ENCODE measurements at regions not wholly inside any gene's neighbourhood (a gene's known extent, or its start where the extent isn't known, plus 50 kb on each side); places are given as distances from the start of the nearest gene placed in this dataset.

DNA sequence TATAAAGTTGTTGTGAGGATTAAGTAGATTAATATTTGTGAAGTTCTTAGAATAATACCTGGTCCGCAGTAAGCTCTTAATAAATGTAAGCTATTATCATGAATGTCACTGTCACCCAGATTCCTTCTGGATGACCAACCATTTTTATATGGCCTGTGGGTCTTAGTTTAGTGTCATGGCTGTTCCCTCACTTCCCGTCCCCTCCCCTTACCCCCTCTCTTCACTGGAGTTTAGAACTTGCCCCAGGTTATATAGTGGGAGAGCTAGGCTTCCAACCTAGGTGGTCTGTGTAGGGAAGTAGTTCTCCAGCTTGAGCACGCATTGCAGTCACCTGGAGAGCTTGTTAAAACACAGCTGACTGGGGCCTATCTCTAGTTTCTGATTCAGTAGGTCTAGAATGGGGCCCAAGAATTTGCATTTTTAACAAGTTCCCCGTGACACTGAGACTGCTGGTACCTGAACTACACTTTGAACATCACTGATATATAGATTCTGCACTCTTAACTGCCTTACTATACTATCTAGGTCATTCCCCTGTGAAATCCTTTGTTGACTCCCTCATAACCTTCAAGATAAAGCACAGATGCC is 66.9 kb upstream of the PLAC1 start:
- TF ChIP-seq CREB5 (CRISPR knock-in tag; IDR thresholded peaks at IDR 0.05; ENCODE audit: low read depth) (no peak), ZNF70 (CRISPR knock-in tag; IDR thresholded peaks at IDR 0.05) (no peak)
- ATAC-seq = no peak

DNA sequence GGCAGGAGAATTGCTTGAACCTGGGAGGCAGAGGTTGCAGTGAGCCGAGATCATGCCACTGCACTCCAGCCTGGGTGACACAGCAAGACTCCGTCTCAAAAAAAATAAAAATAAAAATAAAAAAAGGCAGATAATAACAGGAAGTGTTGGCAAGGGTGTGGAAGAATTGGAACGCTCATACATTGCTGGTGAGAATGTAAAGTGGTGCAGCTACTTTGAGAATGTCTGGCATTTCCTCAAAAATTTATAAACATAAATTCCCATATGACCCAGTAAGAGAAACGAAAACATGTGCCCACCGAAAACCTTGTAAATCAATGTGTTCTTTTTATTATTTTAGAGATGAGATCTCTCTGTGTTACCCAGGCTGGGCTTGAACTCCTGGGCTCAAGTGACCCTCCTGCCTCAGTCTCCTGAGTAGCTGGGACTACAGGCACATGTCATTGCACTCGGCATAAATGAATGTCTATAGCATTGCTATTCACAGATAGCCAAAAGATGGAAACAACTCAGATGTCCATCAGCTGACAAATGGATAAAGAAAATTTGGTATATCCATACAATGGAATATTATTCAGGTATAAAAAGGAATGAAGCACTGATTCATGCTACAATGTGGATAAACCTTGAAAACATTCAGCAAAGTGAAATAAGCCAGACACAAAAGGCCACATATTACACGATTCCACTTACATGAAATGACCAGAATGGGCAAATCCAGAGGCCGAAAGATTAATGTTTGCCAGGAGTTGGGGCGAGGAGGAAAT is 63.7 kb upstream of the PLAC1 start:
- TF ChIP-seq ZNF8 (CRISPR knock-in tag; IDR thresholded peaks at IDR 0.05) = peak; percentile 79
- no peak for TF ChIP-seq ESRRG (CRISPR knock-in tag; IDR thresholded peaks at IDR 0.05)
- TF ChIP-seq POU6F1 (CRISPR knock-in tag; IDR thresholded peaks at IDR 0.05; ENCODE audit: borderline replicate concordance, low read depth) = no peak
- TF ChIP-seq PATZ1 (CRISPR knock-in tag; IDR thresholded peaks at IDR 0.05; ENCODE audit: borderline replicate concordance) = no peak
- no peak for ATAC-seq

GRCh38 chrX:134718966-134719317 is 60.7 kb upstream of the PLAC1 start:
- no peak for TF ChIP-seq BACH2 (CRISPR knock-in tag; IDR thresholded peaks at IDR 0.05; ENCODE audit: borderline replicate concordance)
- no peak for TF ChIP-seq ZNF8 (CRISPR knock-in tag; IDR thresholded peaks at IDR 0.05)
- no peak for TF ChIP-seq ESRRG (CRISPR knock-in tag; IDR thresholded peaks at IDR 0.05)
- TF ChIP-seq, protein P1, sequence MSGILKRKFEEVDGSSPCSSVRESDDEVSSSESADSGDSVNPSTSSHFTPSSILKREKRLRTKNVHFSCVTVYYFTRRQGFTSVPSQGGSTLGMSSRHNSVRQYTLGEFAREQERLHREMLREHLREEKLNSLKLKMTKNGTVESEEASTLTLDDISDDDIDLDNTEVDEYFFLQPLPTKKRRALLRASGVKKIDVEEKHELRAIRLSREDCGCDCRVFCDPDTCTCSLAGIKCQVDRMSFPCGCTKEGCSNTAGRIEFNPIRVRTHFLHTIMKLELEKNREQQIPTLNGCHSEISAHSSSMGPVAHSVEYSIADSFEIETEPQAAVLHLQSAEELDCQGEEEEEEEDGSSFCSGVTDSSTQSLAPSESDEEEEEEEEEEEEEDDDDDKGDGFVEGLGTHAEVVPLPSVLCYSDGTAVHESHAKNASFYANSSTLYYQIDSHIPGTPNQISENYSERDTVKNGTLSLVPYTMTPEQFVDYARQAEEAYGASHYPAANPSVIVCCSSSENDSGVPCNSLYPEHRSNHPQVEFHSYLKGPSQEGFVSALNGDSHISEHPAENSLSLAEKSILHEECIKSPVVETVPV (CRISPR knock-in tag; IDR thresholded peaks at IDR 0.05) = no peak
- TF ChIP-seq ZNF70 (CRISPR knock-in tag; IDR thresholded peaks at IDR 0.05) = no peak
- no peak for TF ChIP-seq RARB (CRISPR knock-in tag; IDR thresholded peaks at IDR 0.05)
- no peak for TF ChIP-seq PPARA (CRISPR knock-in tag; IDR thresholded peaks at IDR 0.05; ENCODE audit: borderline replicate concordance)
- TF ChIP-seq TOX (CRISPR knock-in tag; IDR thresholded peaks at IDR 0.05; ENCODE audit: borderline replicate concordance) = no peak
- TF ChIP-seq, protein P2, sequence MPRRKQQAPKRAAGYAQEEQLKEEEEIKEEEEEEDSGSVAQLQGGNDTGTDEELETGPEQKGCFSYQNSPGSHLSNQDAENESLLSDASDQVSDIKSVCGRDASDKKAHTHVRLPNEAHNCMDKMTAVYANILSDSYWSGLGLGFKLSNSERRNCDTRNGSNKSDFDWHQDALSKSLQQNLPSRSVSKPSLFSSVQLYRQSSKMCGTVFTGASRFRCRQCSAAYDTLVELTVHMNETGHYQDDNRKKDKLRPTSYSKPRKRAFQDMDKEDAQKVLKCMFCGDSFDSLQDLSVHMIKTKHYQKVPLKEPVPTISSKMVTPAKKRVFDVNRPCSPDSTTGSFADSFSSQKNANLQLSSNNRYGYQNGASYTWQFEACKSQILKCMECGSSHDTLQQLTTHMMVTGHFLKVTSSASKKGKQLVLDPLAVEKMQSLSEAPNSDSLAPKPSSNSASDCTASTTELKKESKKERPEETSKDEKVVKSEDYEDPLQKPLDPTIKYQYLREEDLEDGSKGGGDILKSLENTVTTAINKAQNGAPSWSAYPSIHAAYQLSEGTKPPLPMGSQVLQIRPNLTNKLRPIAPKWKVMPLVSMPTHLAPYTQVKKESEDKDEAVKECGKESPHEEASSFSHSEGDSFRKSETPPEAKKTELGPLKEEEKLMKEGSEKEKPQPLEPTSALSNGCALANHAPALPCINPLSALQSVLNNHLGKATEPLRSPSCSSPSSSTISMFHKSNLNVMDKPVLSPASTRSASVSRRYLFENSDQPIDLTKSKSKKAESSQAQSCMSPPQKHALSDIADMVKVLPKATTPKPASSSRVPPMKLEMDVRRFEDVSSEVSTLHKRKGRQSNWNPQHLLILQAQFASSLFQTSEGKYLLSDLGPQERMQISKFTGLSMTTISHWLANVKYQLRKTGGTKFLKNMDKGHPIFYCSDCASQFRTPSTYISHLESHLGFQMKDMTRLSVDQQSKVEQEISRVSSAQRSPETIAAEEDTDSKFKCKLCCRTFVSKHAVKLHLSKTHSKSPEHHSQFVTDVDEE (CRISPR knock-in tag; IDR thresholded peaks at IDR 0.05) = no peak
- ATAC-seq = no peak

GRCh38 chrX:134718105-134718965 is 60.1 kb upstream of the PLAC1 start:
- peak; percentile 93 for ATAC-seq

More at GRCh38 chrX:134718105-134718965, 60.1 kb upstream of the PLAC1 start:
- TF ChIP-seq BACH2 (CRISPR knock-in tag; IDR thresholded peaks at IDR 0.05; ENCODE audit: borderline replicate concordance) = no peak
- no peak for TF ChIP-seq ZFP3 (CRISPR knock-in tag; IDR thresholded peaks at IDR 0.05)
- TF ChIP-seq TCF4 (CRISPR knock-in tag; IDR thresholded peaks at IDR 0.05; ENCODE audit: borderline replicate concordance) = no peak
- no peak for TF ChIP-seq TOX (CRISPR knock-in tag; IDR thresholded peaks at IDR 0.05; ENCODE audit: borderline replicate concordance)
- no peak for TF ChIP-seq ZNF565 (CRISPR knock-in tag; conservative IDR thresholded peaks at IDR 0.05; ENCODE audit: low read depth)
- TF ChIP-seq PATZ1 (CRISPR knock-in tag; IDR thresholded peaks at IDR 0.05; ENCODE audit: borderline replicate concordance) = no peak
- no peak for TF ChIP-seq OSR1 (CRISPR knock-in tag; IDR thresholded peaks at IDR 0.05)
- no peak for TF ChIP-seq ARNTL (CRISPR knock-in tag; IDR thresholded peaks at IDR 0.05; ENCODE audit: borderline replicate concordance, low read depth)
- TF ChIP-seq, protein P2 (CRISPR knock-in tag; IDR thresholded peaks at IDR 0.05) = no peak
- no peak for TF ChIP-seq ZNF8 (CRISPR knock-in tag; IDR thresholded peaks at IDR 0.05)

Measured in SK-N-SH treated with all-trans-retinoic acid at 6 μM for 48 hours (cell line).